ENCODE measurements at regions not wholly inside any gene's neighbourhood (a gene's known extent, or its start where the extent isn't known, plus 50 kb on each side); places are given as distances from the start of the nearest gene placed in this dataset.

- Histone ChIP-seq H3K27me3 (no peaks in the 10 kb centered on the region), H3K4me1 (peaks cover 6% of the 10 kb centered on the region; the same call in 1 of the 2 replicates), H3K9me3 (no peaks in the 10 kb centered on the region), H3K4me3 (ENCODE audit: low read depth, low read length) (no peak overlapping the region), H3K36me3 (no peaks in the 10 kb centered on the region)
- no peak for TF ChIP-seq CTCF (IDR thresholded peaks at IDR 0.05; ENCODE audit: low read depth, low read length)
- no peak for DNase-seq
These were observed 192.4 kb downstream of the SIPA1L2 start for GRCh38 chr1:232437510-232437909.

GRCh38 chr1:232435729-232436128 is 194.2 kb downstream of the SIPA1L2 start:
- no peak for DNase-seq
- H3K36me3 ChIP-seq = no peaks in the 10 kb centered on the region

GRCh38 chr1:232432313-232432712 is 197.6 kb downstream of the SIPA1L2 start:
- Histone ChIP-seq H3K27me3 (no peaks in the 10 kb centered on the region), H3K9me3 (no peaks in the 10 kb centered on the region), H3K36me3 (no peaks in the 10 kb centered on the region), H3K4me1 (peaks cover 9% of the 10 kb centered on the region), H3K4me3 (ENCODE audit: low read depth, low read length) (no peak overlapping the region)
- peak; percentile 76 for DNase-seq
- no peak for TF ChIP-seq CTCF (IDR thresholded peaks at IDR 0.05; ENCODE audit: low read depth, low read length)

More at GRCh38 chr1:232435729-232436128, 194.2 kb downstream of the SIPA1L2 start:
- Histone ChIP-seq H3K9me3 (no peaks in the 10 kb centered on the region), H3K4me3 (ENCODE audit: low read depth, low read length) (no peak overlapping the region), H3K4me1 (peaks cover 8% of the 10 kb centered on the region), H3K27me3 (no peaks in the 10 kb centered on the region)
- TF ChIP-seq CTCF (IDR thresholded peaks at IDR 0.05; ENCODE audit: low read depth, low read length) = no peak

GRCh38 chr1:232431748-232432147 is 198.2 kb downstream of the SIPA1L2 start:
- H3K36me3 ChIP-seq = no peaks in the 10 kb centered on the region
- no peaks in the 10 kb centered on the region for H3K27me3 ChIP-seq
- DNase-seq = no peak
- no peak overlapping the region for H3K4me3 ChIP-seq (ENCODE audit: low read depth, low read length)
- no peaks in the 10 kb centered on the region for H3K9me3 ChIP-seq
- H3K4me1 ChIP-seq = peaks cover 9% of the 10 kb centered on the region
- TF ChIP-seq CTCF (IDR thresholded peaks at IDR 0.05; ENCODE audit: low read depth, low read length) = no peak

GRCh38 chr1:232431326-232431725 is 198.6 kb downstream of the SIPA1L2 start:
- Histone ChIP-seq H3K9me3 (no peaks in the 10 kb centered on the region), H3K4me3 (ENCODE audit: low read depth, low read length) (no peak overlapping the region), H3K4me1 (peaks cover 9% of the 10 kb centered on the region), H3K36me3 (no peaks in the 10 kb centered on the region), H3K27me3 (no peaks in the 10 kb centered on the region)
- no peak for TF ChIP-seq CTCF (IDR thresholded peaks at IDR 0.05; ENCODE audit: low read depth, low read length)
- no peak for DNase-seq

GRCh38 chr1:232430467-232430866 is 199.5 kb downstream of the SIPA1L2 start:
- peaks cover 9% of the 10 kb centered on the region for H3K4me1 ChIP-seq
- H3K27me3 ChIP-seq = no peaks in the 10 kb centered on the region
- no peak overlapping the region for H3K4me3 ChIP-seq (ENCODE audit: low read depth, low read length)
- no peaks in the 10 kb centered on the region for H3K36me3 ChIP-seq
- TF ChIP-seq CTCF (IDR thresholded peaks at IDR 0.05; ENCODE audit: low read depth, low read length) = no peak
- H3K9me3 ChIP-seq = no peaks in the 10 kb centered on the region
- peak; percentile 42 for DNase-seq
